HG02623 (cell line): ENCODE measurements at regions not wholly inside any gene's neighbourhood (a gene's known extent, or its start where the extent isn't known, plus 50 kb on each side); places are given as distances from the start of the nearest gene placed in this dataset.

Experiments
- ATAC-seq: cut with Tn5 transposase; IDR thresholded peaks from one replicate; pipeline ENCODE4 v1.9.1; 2021; ENCODE audit warnings: moderate library complexity; ENCODE audit not compliant: unreplicated experiment

GRCh38 chr10:105827133-105827532, 1186.0 kb downstream of the SORCS3 start:
- ATAC-seq: no peak

- no peak for ATAC-seq
These were observed 1167.0 kb downstream of the SORCS3 start for GRCh38 chr10:105807935-105808587.

GRCh38 chr10:105803206-105803605, 1162.1 kb downstream of the SORCS3 start:
- no peak for ATAC-seq

- no peak for ATAC-seq
These were observed 1159.6 kb downstream of the SORCS3 start for GRCh38 chr10:105800641-105801040.

GRCh38 chr10:105798328-105798889, 1157.3 kb downstream of the SORCS3 start:
- no peak for ATAC-seq

GRCh38 chr10:105797234-105797890, 1156.3 kb downstream of the SORCS3 start:
- no peak for ATAC-seq

- ATAC-seq: no peak
These were observed 1152.0 kb downstream of the SORCS3 start for GRCh38 chr10:105793071-105793470.

GRCh38 chr10:105785721-105786120, 1144.6 kb downstream of the SORCS3 start:
- ATAC-seq: no peak

GRCh38 chr10:105783936-105784483, 1142.9 kb downstream of the SORCS3 start:
- no peak for ATAC-seq

- no peak for ATAC-seq
These were observed 1133.8 kb downstream of the SORCS3 start for GRCh38 chr10:105774881-105775280.

GRCh38 chr10:105774351-105774750, 1133.3 kb downstream of the SORCS3 start:
- ATAC-seq: no peak

GRCh38 chr10:105770524-105771212, 1129.6 kb downstream of the SORCS3 start:
- no peak for ATAC-seq

- ATAC-seq: no peak
These were observed 1128.4 kb downstream of the SORCS3 start for GRCh38 chr10:105769248-105770184.

- no peak for ATAC-seq
These were observed 1122.5 kb downstream of the SORCS3 start for GRCh38 chr10:105763611-105764010.

GRCh38 chr10:105761576-105762260, 1120.6 kb downstream of the SORCS3 start:
- no peak for ATAC-seq

GRCh38 chr10:105759669-105760068, 1118.6 kb downstream of the SORCS3 start:
- ATAC-seq: no peak

GRCh38 chr10:105758209-105758998, 1117.3 kb downstream of the SORCS3 start:
- no peak for ATAC-seq

GRCh38 chr10:105757302-105757701, 1116.2 kb downstream of the SORCS3 start:
- no peak for ATAC-seq

GRCh38 chr10:105756386-105756785, 1115.3 kb downstream of the SORCS3 start:
- no peak for ATAC-seq
